Activated CD4-positive, alpha-beta T cell treated with anti-CD3 and anti-CD28 coated beads for 36 hours (primary cell): ENCODE measurements at regions not wholly inside any gene's neighbourhood (a gene's known extent, or its start where the extent isn't known, plus 50 kb on each side); places are given as distances from the start of the nearest gene placed in this dataset.

Source experiments
- ATAC-seq: fragments of 200-7000 bp; cut with Tn5 transposase; one replicate; pipeline ENCODE4 v1.10.0; 2021; ENCODE audit warnings: mild to moderate bottlenecking, moderate library complexity
- CTCF ChIA-PET: fragments of 350-600 bp; sonication (Branson Sonifier 250); formaldehyde crosslinking; loops from one replicate; lab custom pipeline; 2021; ENCODE audit warnings: antibody characterized with exemption; lab: Charles Lee
- POLR2A ChIA-PET: fragments of 350-600 bp; sonication (Branson Sonifier 250); formaldehyde crosslinking; loops from one replicate; lab custom pipeline; 2021; ENCODE audit warnings: antibody characterized with exemption, inconsistent platforms; lab: Charles Lee
- DNase-seq: peaks from one replicate; pipeline ENCODE4 v3.0.0-alpha.2; 2020
- H3K27ac Mint-ChIP-seq: one replicate; pipeline ENCODE4 v1.8.0; 2021; ENCODE audit warnings: mixed read lengths
- H3K27me3 Mint-ChIP-seq: one replicate; pipeline ENCODE4 v1.8.0; 2021; ENCODE audit warnings: mixed read lengths
- H3K36me3 Mint-ChIP-seq: one replicate; pipeline ENCODE4 v1.8.0; 2021; ENCODE audit warnings: low read depth, mixed read lengths
- H3K4me1 Mint-ChIP-seq: one replicate; pipeline ENCODE4 v1.8.0; 2021; ENCODE audit warnings: mixed read lengths
- H3K4me3 Mint-ChIP-seq: one replicate; pipeline ENCODE4 v1.8.0; 2021; ENCODE audit warnings: mild to moderate bottlenecking, moderate library complexity, mixed read lengths
- H3K9me3 Mint-ChIP-seq: one replicate; pipeline ENCODE4 v1.8.0; 2021; ENCODE audit warnings: low read depth, mixed read lengths
- intact Hi-C, 2 experiments: fragments of 100-400 bp; cut with DNase I in 1 of 2; cut with micrococcal nuclease in 1 of 2; formaldehyde crosslinking; loops; one replicate each; pipeline versions ENCODE4 v1.14.2 to v1.15.1; 2022 to 2024; cut with DNase I, micrococcal nuclease

- Mint-ChIP-seq H3K4me1 (no peaks in the 10 kb centered on the region), H3K4me3 (no peak overlapping the region), H3K27ac (no peak overlapping the region), H3K27me3 (no peaks in the 10 kb centered on the region), H3K9me3 (no peaks in the 10 kb centered on the region), H3K36me3 (no peaks in the 10 kb centered on the region)
- ATAC-seq (no peak), DNase-seq (no peak)
- CTCF ChIA-PET = interaction anchor here (0.8 to 1.2 kb wide), 2 partner anchors 10 to 12 kb away, joined by 3 to 4 read pairs; no protein-coding TSS in a partner anchor
- POLR2A ChIA-PET = no interaction called here
- intact Hi-C loops = no loop called here
These were observed 637.0 kb downstream of the NR4A2 start for GRCh38 chr2:155695505-155695904.

- POLR2A ChIA-PET = no interaction called here
- Mint-ChIP-seq H3K4me1 (no peaks in the 10 kb centered on the region), H3K36me3 (no peaks in the 10 kb centered on the region), H3K27ac (no peak overlapping the region), H3K27me3 (no peaks in the 10 kb centered on the region), H3K9me3 (no peaks in the 10 kb centered on the region), H3K4me3 (no peak overlapping the region)
- intact Hi-C loops = no loop called here
- DNase-seq = no peak
- ATAC-seq = no peak
- CTCF ChIA-PET = no interaction called here
These were observed 639.7 kb downstream of the NR4A2 start for GRCh38 chr2:155692856-155693255.

GRCh38 chr2:155692106-155692505 is 640.4 kb downstream of the NR4A2 start:
- ATAC-seq (no peak), DNase-seq (no peak)
- intact Hi-C loops = no loop called here
- ChIA-PET POLR2A (no interaction called here), CTCF (no interaction called here)
- Mint-ChIP-seq H3K27ac (no peak overlapping the region), H3K4me3 (no peak overlapping the region), H3K27me3 (no peaks in the 10 kb centered on the region), H3K9me3 (no peaks in the 10 kb centered on the region), H3K4me1 (no peaks in the 10 kb centered on the region), H3K36me3 (no peaks in the 10 kb centered on the region)

GRCh38 chr2:155690785-155691184 is 641.7 kb downstream of the NR4A2 start:
- ChIA-PET POLR2A (no interaction called here), CTCF (interaction anchor here (0.6 kb wide), 1 partner anchor 252 kb away, joined by 4 read pairs; no protein-coding TSS in a partner anchor)
- intact Hi-C loops = no loop called here
- no peaks in the 10 kb centered on the region for H3K9me3 Mint-ChIP-seq
- no peaks in the 10 kb centered on the region for H3K4me1 Mint-ChIP-seq
- no peak overlapping the region for H3K27ac Mint-ChIP-seq
- H3K4me3 Mint-ChIP-seq = no peak overlapping the region
- DNase-seq (no peak), ATAC-seq (no peak)
- no peaks in the 10 kb centered on the region for H3K27me3 Mint-ChIP-seq
- no peaks in the 10 kb centered on the region for H3K36me3 Mint-ChIP-seq

- ChIA-PET POLR2A (no interaction called here), CTCF (no interaction called here)
- Mint-ChIP-seq H3K4me1 (no peaks in the 10 kb centered on the region), H3K27ac (no peak overlapping the region), H3K9me3 (no peaks in the 10 kb centered on the region), H3K27me3 (no peaks in the 10 kb centered on the region), H3K4me3 (no peak overlapping the region), H3K36me3 (no peaks in the 10 kb centered on the region)
- intact Hi-C loops = no loop called here
- no peak for DNase-seq
- no peak for ATAC-seq
These were observed 642.7 kb downstream of the NR4A2 start for GRCh38 chr2:155689791-155690190.

GRCh38 chr2:155687181-155687580 is 645.3 kb downstream of the NR4A2 start:
- intact Hi-C loops = no loop called here
- DNase-seq = no peak
- H3K27ac Mint-ChIP-seq = no peak overlapping the region
- no peak overlapping the region for H3K4me3 Mint-ChIP-seq
- ChIA-PET CTCF (no interaction called here), POLR2A (no interaction called here)
- ATAC-seq = no peak
- H3K9me3 Mint-ChIP-seq = no peaks in the 10 kb centered on the region
- no peaks in the 10 kb centered on the region for H3K36me3 Mint-ChIP-seq
- no peaks in the 10 kb centered on the region for H3K27me3 Mint-ChIP-seq
- H3K4me1 Mint-ChIP-seq = no peaks in the 10 kb centered on the region

GRCh38 chr2:155679647-155680046 is 652.9 kb downstream of the NR4A2 start:
- intact Hi-C loops = no loop called here
- no peaks in the 10 kb centered on the region for H3K9me3 Mint-ChIP-seq

GRCh38 chr2:155675920-155676319 is 656.6 kb downstream of the NR4A2 start:
- intact Hi-C loops = no loop called here
- ATAC-seq = no peak
- no peak overlapping the region for H3K27ac Mint-ChIP-seq

More at GRCh38 chr2:155679647-155680046, 652.9 kb downstream of the NR4A2 start:
- no peaks in the 10 kb centered on the region for H3K4me1 Mint-ChIP-seq
- no peak overlapping the region for H3K4me3 Mint-ChIP-seq
- DNase-seq (no peak), ATAC-seq (no peak)
- no peak overlapping the region for H3K27ac Mint-ChIP-seq
- no peaks in the 10 kb centered on the region for H3K36me3 Mint-ChIP-seq
- ChIA-PET CTCF (no interaction called here), POLR2A (no interaction called here)
- no peaks in the 10 kb centered on the region for H3K27me3 Mint-ChIP-seq

GRCh38 chr2:155665704-155666103 is 666.8 kb downstream of the NR4A2 start:
- H3K27me3 Mint-ChIP-seq = no peaks in the 10 kb centered on the region
- no peak overlapping the region for H3K27ac Mint-ChIP-seq
- no peaks in the 10 kb centered on the region for H3K4me1 Mint-ChIP-seq
- no peaks in the 10 kb centered on the region for H3K36me3 Mint-ChIP-seq
- ChIA-PET CTCF (no interaction called here), POLR2A (no interaction called here)
- intact Hi-C loops = no loop called here
- H3K9me3 Mint-ChIP-seq = no peaks in the 10 kb centered on the region
- DNase-seq (no peak), ATAC-seq (no peak)
- no peak overlapping the region for H3K4me3 Mint-ChIP-seq

More at GRCh38 chr2:155675920-155676319, 656.6 kb downstream of the NR4A2 start:
- no peak for DNase-seq
- POLR2A ChIA-PET = no interaction called here
- CTCF ChIA-PET = no interaction called here
- H3K27me3 Mint-ChIP-seq = no peaks in the 10 kb centered on the region
- peaks cover 2% of the 10 kb centered on the region for H3K9me3 Mint-ChIP-seq
- no peaks in the 10 kb centered on the region for H3K36me3 Mint-ChIP-seq
- H3K4me1 Mint-ChIP-seq = no peaks in the 10 kb centered on the region
- no peak overlapping the region for H3K4me3 Mint-ChIP-seq

GRCh38 chr2:155663265-155663664 is 669.3 kb downstream of the NR4A2 start:
- no peaks in the 10 kb centered on the region for H3K36me3 Mint-ChIP-seq
- H3K9me3 Mint-ChIP-seq = no peaks in the 10 kb centered on the region
- H3K4me3 Mint-ChIP-seq = no peak overlapping the region
- intact Hi-C loops = no loop called here
- no peaks in the 10 kb centered on the region for H3K27me3 Mint-ChIP-seq
- no peak for DNase-seq
- ChIA-PET CTCF (no interaction called here), POLR2A (no interaction called here)
- H3K4me1 Mint-ChIP-seq = no peaks in the 10 kb centered on the region
- H3K27ac Mint-ChIP-seq = no peak overlapping the region
- no peak for ATAC-seq

GRCh38 chr2:155662224-155662623 is 670.3 kb downstream of the NR4A2 start:
- Mint-ChIP-seq H3K27me3 (no peaks in the 10 kb centered on the region), H3K9me3 (no peaks in the 10 kb centered on the region), H3K4me1 (no peaks in the 10 kb centered on the region), H3K4me3 (no peak overlapping the region), H3K27ac (no peak overlapping the region), H3K36me3 (no peaks in the 10 kb centered on the region)
- ChIA-PET CTCF (no interaction called here), POLR2A (no interaction called here)
- ATAC-seq (no peak), DNase-seq (no peak)
- intact Hi-C loops = no loop called here

GRCh38 chr2:155653176-155653575 is 679.3 kb downstream of the NR4A2 start:
- H3K9me3 Mint-ChIP-seq = no peaks in the 10 kb centered on the region
- H3K27ac Mint-ChIP-seq = no peak overlapping the region
- POLR2A ChIA-PET = no interaction called here
- H3K4me3 Mint-ChIP-seq = no peak overlapping the region
- H3K4me1 Mint-ChIP-seq = no peaks in the 10 kb centered on the region
- CTCF ChIA-PET = no interaction called here
- ATAC-seq (no peak), DNase-seq (no peak)
- H3K27me3 Mint-ChIP-seq = no peaks in the 10 kb centered on the region
- H3K36me3 Mint-ChIP-seq = no peaks in the 10 kb centered on the region
- intact Hi-C loops = loop anchor here in 1 of 2 experiments (10.0 kb wide), 1 partner anchor 278 kb away; no protein-coding TSS in a partner anchor

GRCh38 chr2:155651851-155652250 is 680.7 kb downstream of the NR4A2 start:
- ChIA-PET CTCF (no interaction called here), POLR2A (no interaction called here)
- Mint-ChIP-seq H3K36me3 (no peaks in the 10 kb centered on the region), H3K4me1 (no peaks in the 10 kb centered on the region), H3K27me3 (no peaks in the 10 kb centered on the region), H3K9me3 (no peaks in the 10 kb centered on the region), H3K27ac (no peak overlapping the region), H3K4me3 (no peak overlapping the region)
- ATAC-seq = no peak
- intact Hi-C loops = loop anchor here in 1 of 2 experiments (10.0 kb wide), 1 partner anchor 277 kb away; no protein-coding TSS in a partner anchor
- no peak for DNase-seq
